Left cardiac atrium (tissue), 4 donors: ENCODE measurements at regions not wholly inside any gene's neighbourhood (a gene's known extent, or its start where the extent isn't known, plus 50 kb on each side); places are given as distances from the start of the nearest gene placed in this dataset.
A peak's percentile ranks its signal among the peaks of the same experiment; 100 is the strongest.

Experiments
- ATAC-seq, 2 donors: fragments of 200-7000 bp; cut with Tn5 transposase; one replicate each; pipeline ENCODE4 v1.9.1; 2020; ENCODE audit warnings: mild to moderate bottlenecking in 2 of 2, moderate library complexity in 2 of 2
- DNase-seq: peaks from one replicate; pipeline ENCODE4 v3.0.0-alpha.2; 2020
- intact Hi-C, 2 donors: fragments of 100-400 bp; cut with DNase I; formaldehyde crosslinking; loops; one replicate each; pipeline versions ENCODE4 v1.14.1 to v1.15.1; 2022 to 2023
- donor health status: DM: no; HTN: yes; CAD: no.
- donor health status: DM: no; HTN: yes; CAD: no; lungs with severe emphysema.
- donor health status: DM: yes; HTN: yes; CAD: no.
- donor health status: Dilated cardiomyopathy.

DNA sequence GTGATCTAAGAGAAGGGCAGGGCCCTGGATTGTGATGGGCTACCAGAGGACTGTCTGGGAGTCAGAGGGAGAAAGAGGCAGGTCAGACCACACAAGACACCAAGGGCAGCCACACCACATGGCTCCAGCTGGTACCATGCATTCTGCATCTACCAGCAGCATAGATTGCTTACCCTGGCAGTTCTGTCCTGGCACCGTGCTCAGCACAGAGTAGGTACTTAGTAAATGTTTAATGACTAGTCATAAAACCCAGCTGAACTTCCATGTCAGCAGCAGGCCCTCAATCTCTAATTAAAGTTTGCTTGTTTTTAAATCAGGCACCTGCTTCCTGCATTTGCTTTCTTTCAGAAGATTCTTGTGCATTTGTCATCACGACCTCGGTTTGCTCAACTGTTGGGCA, 77.3 kb upstream of the ATP2B2 start:
- intact Hi-C loops: no loop called here
- ATAC-seq (no peak), DNase-seq (no peak)

- ATAC-seq: no peak
Observed at GRCh38 chr3:10583798-10584708, 78.7 kb upstream of the ATP2B2 start.

GRCh38 chr3:10585945-10586344, 80.6 kb upstream of the ATP2B2 start:
- no peak for DNase-seq
- no peak for ATAC-seq
- intact Hi-C loops: no loop called here

More at GRCh38 chr3:10583798-10584708, 78.7 kb upstream of the ATP2B2 start:
- no peak for DNase-seq
- intact Hi-C loops: no loop called here

DNA sequence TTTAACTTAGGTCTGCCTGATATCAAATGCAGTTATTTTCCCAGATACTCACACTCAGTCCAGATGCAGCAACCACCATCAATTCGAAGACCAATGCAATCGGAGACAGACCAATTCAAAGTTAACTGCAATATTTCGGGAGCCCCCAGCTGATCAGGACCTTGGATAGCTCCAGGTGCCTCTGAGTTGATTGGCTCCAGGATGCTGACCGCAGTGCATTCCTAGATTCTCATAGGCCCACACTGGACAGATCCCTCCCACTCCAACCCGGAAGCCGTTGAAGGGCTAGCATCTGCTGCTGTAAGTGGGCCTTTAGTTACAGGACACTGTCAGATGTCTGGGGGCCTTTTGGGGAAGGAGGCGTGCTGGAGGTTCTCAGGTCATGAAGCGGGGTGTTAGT, 89.5 kb upstream of the ATP2B2 start:
- intact Hi-C loops: no loop called here
- peak; percentile 70 to 72 for ATAC-seq
- DNase-seq: peak; percentile 43

GRCh38 chr3:10596746-10597448, 91.5 kb upstream of the ATP2B2 start:
- DNase-seq (no peak), ATAC-seq (no peak)
- intact Hi-C loops: no loop called here

- intact Hi-C loops: no loop called here
- ATAC-seq (no peak), DNase-seq (no peak)
Observed at GRCh38 chr3:10597733-10598132, 92.3 kb upstream of the ATP2B2 start.

- intact Hi-C loops: no loop called here
- ATAC-seq (no peak), DNase-seq (no peak)
Observed at GRCh38 chr3:10599017-10599416, 93.6 kb upstream of the ATP2B2 start.

GRCh38 chr3:10599444-10599843, 94.1 kb upstream of the ATP2B2 start:
- ATAC-seq: no peak
- DNase-seq: no peak
- intact Hi-C loops: no loop called here

DNA sequence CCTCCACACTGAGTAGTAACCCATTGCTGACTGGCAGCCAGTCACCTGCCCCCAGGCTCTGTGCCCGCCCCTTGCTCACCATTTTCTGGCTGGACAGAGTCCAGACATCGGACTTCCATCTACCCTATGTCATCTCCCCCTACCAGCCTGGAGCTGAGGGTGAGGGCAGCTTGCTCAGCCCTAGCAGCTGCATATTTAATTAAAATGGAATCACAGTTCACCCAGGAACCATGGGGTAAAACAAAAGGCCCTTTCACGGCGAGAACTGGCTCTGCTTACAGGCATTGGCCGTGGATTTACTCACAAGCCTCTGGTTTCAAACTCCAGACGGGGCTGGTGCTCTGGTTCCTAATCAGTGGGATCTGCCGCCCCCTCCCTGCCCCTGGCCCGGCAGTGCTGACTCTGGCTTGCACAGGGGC, 94.9 kb upstream of the ATP2B2 start:
- ATAC-seq: no peak
- intact Hi-C loops: no loop called here
- DNase-seq: no peak

GRCh38 chr3:10600726-10601125, 95.3 kb upstream of the ATP2B2 start:
- no peak for DNase-seq
- intact Hi-C loops: no loop called here
- ATAC-seq: no peak

- ATAC-seq (peak in 1 of 2 donors; percentile 31), DNase-seq (no peak)
- intact Hi-C loops: no loop called here
Observed at GRCh38 chr3:10601151-10601856, 95.9 kb upstream of the ATP2B2 start.

DNA sequence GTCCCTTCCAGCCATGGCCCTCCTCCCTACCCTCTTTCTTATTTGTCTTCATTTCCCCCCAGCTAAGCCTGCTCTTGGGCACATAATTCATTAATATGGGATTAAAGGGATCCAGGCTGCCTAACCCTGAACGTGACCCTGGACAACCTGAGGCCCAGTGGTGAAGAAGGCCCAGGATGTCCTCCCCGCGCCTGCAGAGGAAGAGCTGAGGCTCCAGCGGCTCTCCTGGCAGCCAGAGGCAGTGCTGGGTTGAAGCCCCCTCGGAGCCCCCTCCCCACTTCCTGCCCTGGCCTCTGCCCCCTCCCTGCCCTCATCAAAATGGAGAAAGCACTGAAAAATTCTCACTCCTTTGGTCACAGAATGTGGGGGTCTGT, 96.5 kb upstream of the ATP2B2 start:
- intact Hi-C loops: no loop called here
- no peak for DNase-seq

GRCh38 chr3:10602271-10602670, 96.9 kb upstream of the ATP2B2 start:
- intact Hi-C loops: no loop called here
- ATAC-seq (no peak), DNase-seq (no peak)

More for the DNA sequence above, 96.5 kb upstream of the ATP2B2 start:
- no peak for ATAC-seq

DNA sequence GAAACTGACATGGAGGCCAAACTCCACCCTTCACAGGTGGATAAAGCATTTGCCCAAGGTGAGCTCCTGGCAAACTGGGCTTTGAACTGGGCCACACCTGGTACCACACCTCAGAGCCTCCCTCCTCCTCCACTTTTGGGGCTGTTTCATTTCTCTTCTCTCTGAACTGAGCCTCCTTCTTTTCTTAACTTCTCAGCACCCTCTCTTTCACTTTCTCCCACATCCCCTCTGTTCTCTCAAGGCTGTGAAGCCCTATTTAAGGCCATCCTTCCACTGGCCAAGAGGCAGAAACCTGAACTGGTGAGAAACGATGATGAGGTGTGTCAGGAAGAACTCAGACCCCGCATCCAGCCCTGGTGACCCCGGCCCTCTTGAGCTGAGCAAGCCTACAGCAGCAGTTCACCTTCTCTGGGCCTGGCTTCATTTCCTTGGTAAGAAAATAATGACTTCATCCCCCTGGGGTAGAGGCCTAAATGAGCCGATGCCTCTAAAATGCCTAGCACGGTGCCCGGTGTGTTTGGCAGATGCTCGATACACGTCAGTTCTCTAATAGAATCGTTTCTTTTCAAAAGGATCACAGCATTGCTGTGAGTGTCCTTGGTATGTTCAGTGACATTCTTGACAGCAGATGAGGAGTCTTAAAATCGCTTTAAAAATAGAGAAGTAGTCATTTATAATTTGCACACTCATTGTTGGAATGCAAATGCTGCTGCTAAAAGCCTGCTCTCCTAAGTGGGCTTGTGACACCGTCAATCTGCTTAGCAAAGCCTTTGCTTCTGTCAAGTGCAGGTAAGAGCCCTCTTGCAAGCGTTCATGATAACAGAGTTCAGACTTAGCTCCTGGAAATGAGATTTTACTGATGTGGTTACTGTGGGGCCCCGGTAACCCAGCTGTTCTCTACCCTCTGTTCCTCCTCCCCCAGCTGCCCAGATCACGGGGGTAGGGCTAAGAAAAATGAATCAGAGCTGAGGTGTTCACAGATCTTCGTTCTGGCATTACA, 97.7 kb upstream of the ATP2B2 start:
- DNase-seq: no peak
- ATAC-seq: no peak
- intact Hi-C loops: no loop called here

GRCh38 chr3:10609134-10609533, 103.7 kb upstream of the ATP2B2 start:
- intact Hi-C loops: no loop called here
- DNase-seq: no peak
- ATAC-seq: no peak

DNA sequence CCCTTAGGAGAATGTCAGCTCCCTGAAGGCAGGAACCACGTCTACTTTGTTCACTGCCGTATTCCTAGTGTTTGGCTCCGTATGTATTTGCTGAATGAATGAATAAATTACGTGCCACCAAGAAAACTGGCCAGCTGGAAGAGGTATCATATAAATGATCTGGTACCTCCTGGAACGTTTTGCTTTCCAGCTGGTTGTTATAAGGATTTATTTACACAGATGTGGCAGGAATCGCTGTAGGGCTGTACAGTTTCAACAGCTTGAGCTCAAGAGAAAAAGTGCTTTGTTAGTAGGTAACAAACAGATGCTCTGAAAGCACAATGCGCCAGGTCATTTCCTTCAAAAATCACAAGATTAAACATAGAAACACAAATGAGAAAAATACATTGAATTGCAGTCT, 108.8 kb upstream of the ATP2B2 start:
- ATAC-seq (no peak), DNase-seq (no peak)
- intact Hi-C loops: no loop called here

DNA sequence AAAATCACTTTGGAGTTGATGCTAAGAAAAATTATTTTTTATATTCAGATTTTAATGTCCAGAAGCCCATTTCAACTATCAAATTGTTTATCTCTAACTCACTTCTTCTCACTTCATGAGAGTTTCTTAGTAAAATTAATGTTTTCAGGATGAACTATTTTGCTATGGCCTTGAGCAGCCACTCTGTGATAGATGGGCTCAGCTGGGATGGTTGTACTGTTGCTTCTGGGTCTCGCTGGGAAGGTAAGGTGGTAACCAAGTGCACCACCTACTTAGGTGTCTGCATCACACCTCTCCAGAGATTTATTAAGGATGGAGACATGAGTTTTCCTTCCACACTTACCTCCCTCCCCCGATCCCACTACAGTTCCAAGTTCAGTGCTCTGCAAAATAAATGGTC, 110.3 kb upstream of the ATP2B2 start:
- DNase-seq: no peak
- no peak for ATAC-seq
- intact Hi-C loops: no loop called here

- ATAC-seq (no peak), DNase-seq (no peak)
- intact Hi-C loops: no loop called here
Observed at GRCh38 chr3:10616321-10616720, 110.9 kb upstream of the ATP2B2 start.
